ENCODE measurements at regions not wholly inside any gene's neighbourhood (a gene's known extent, or its start where the extent isn't known, plus 50 kb on each side); places are given as distances from the start of the nearest gene placed in this dataset.
"Not testable (repeated sequence)": the region's sequence is repeated elsewhere in the genome, so short reads cannot be mapped to it uniquely, and the experiment has no call there.

GRCh38 chr19:5257155-5258045 lies 83.2 kb downstream of the PTPRS start:
- DNase-seq, result no peak

- DNase-seq, result no peak
Observed at GRCh38 chr19:5255602-5256231, 84.9 kb downstream of the PTPRS start.

- no peak for DNase-seq
Observed at GRCh38 chr19:5254944-5255343, 85.7 kb downstream of the PTPRS start.

GRCh38 chr19:5254543-5254942 lies 86.1 kb downstream of the PTPRS start:
- no peak for DNase-seq

GRCh38 chr19:5253406-5254110 lies 87.1 kb downstream of the PTPRS start:
- no peak for DNase-seq

- no peak for DNase-seq
Observed at GRCh38 chr19:5251096-5252065, 89.2 kb downstream of the PTPRS start.

- DNase-seq, result no peak
Observed at GRCh38 chr19:5250127-5250659, 90.4 kb downstream of the PTPRS start.

- no peak for DNase-seq
Observed at GRCh38 chr19:5249526-5249925, 91.1 kb downstream of the PTPRS start.

GRCh38 chr19:5247957-5248705 lies 92.5 kb downstream of the PTPRS start:
- no peak for DNase-seq

GRCh38 chr19:5246554-5247155 lies 94.0 kb downstream of the PTPRS start:
- peak; percentile 5 for DNase-seq

GRCh38 chr19:5245631-5246553 lies 94.7 kb downstream of the PTPRS start:
- DNase-seq, result no peak

- DNase-seq, result no peak
Observed at GRCh38 chr19:5244351-5244750, 96.3 kb downstream of the PTPRS start.

- no peak for DNase-seq
Observed at GRCh38 chr19:5243878-5244277, 96.7 kb downstream of the PTPRS start.

- not testable (repeated sequence) for DNase-seq
Observed at GRCh38 chr19:5241896-5242295, 98.7 kb downstream of the PTPRS start.

GRCh38 chr19:5240011-5240410 lies 100.6 kb downstream of the PTPRS start:
- DNase-seq, result no peak

- no peak for DNase-seq
Observed at GRCh38 chr19:5238700-5239099, 101.9 kb downstream of the PTPRS start.

- no peak for DNase-seq
Observed at GRCh38 chr19:5237939-5238480, 102.6 kb downstream of the PTPRS start.

GRCh38 chr19:5237190-5237780 lies 103.3 kb downstream of the PTPRS start:
- no peak for DNase-seq
